IMR-90 (cell line): ENCODE measurements at regions not wholly inside any gene's neighbourhood (a gene's known extent, or its start where the extent isn't known, plus 50 kb on each side); places are given as distances from the start of the nearest gene placed in this dataset.

ENCODE experiments used
- ATAC-seq: fragments of 200-7000 bp; cut with Tn5 transposase; 2 replicates; pipeline ENCODE4 v1.9.1; 2020; ENCODE audit warnings: low read depth, mild to moderate bottlenecking, moderate library complexity
- BruUV-seq: library from RNA; stranded (reverse); fragments of 400-500 nt; replicated peaks from 2 replicates; lab custom pipeline; 2021; lab: Mats Ljungman, UMichigan
- CTCF ChIA-PET: fragments of 300-600 bp; formaldehyde crosslinking; extraction: SDS; loops from one replicate; lab custom pipeline; 2021; ENCODE audit warnings: antibody characterized with exemption; lab: Yijun Ruan, JAX
- POLR2A ChIA-PET: fragments of 300-600 bp; sonication (Branson Sonifier 250); formaldehyde crosslinking; loops from one replicate; lab custom pipeline; 2022; ENCODE audit warnings: antibody characterized with exemption; ENCODE audit not compliant: unreplicated experiment; lab: Charles Lee
- DNase-seq: peaks from one replicate; pipeline ENCODE4 v3.0.0; 2013
- H2AFZ ChIP-seq: replicated peaks from 2 replicates; pipeline ENCODE3; 2013; ENCODE audit warnings: low read length, mild to moderate bottlenecking; ENCODE audit not compliant: poor library complexity
- H2AK5ac ChIP-seq: 2 replicates; pipeline ENCODE4 v1.6.1; 2013; ENCODE audit warnings: low read depth, low read length, inconsistent platforms
- H2AK9ac ChIP-seq: replicated peaks from 2 replicates; pipeline ENCODE3; 2013; ENCODE audit warnings: mild to moderate bottlenecking, low read depth, low read length, moderate library complexity; ENCODE audit not compliant: poor library complexity
- H2BK120ac ChIP-seq: 2 replicates; pipeline ENCODE4 v1.6.1; 2013; ENCODE audit warnings: low read depth, low read length, inconsistent platforms
- H2BK15ac ChIP-seq: 3 replicates; pipeline ENCODE4 v1.6.1; 2013; ENCODE audit warnings: low read depth, low read length, inconsistent platforms
- H2BK20ac ChIP-seq: 2 replicates; pipeline ENCODE4 v1.6.1; 2013; ENCODE audit warnings: low read depth, mild to moderate bottlenecking, inconsistent platforms, low read length, moderate library complexity
- H2BK5ac ChIP-seq: 2 replicates; pipeline ENCODE4 v1.6.1; 2013; ENCODE audit warnings: mild to moderate bottlenecking, low read depth, low read length, inconsistent platforms; ENCODE audit not compliant: poor library complexity, severe bottlenecking
- H3K14ac ChIP-seq: replicated peaks from 2 replicates; pipeline ENCODE4 v1.6.1; 2013; ENCODE audit warnings: low read depth, low read length, inconsistent platforms
- H3K18ac ChIP-seq: 2 replicates; pipeline ENCODE4 v1.6.1; 2013; ENCODE audit warnings: low read depth, low read length, control low read depth
- H3K23ac ChIP-seq: 2 replicates; pipeline ENCODE4 v1.6.1; 2013; ENCODE audit warnings: low read depth, low read length, inconsistent platforms
- H3K27ac ChIP-seq: 2 replicates; pipeline ENCODE4 v1.5.1; 2013; ENCODE audit warnings: mild to moderate bottlenecking, control low read depth, low read length; ENCODE audit not compliant: insufficient read depth
- H3K27me3 ChIP-seq: 2 replicates; pipeline ENCODE4 v1.6.1; 2013; ENCODE audit warnings: low read length; ENCODE audit not compliant: control insufficient read depth, insufficient read depth
- H3K36me3 ChIP-seq: 2 replicates; pipeline ENCODE4 v1.6.1; 2013; ENCODE audit warnings: low read length, mixed read lengths; ENCODE audit not compliant: control insufficient read depth, insufficient read depth
- H3K4ac ChIP-seq: 2 replicates; pipeline ENCODE4 v1.6.1; 2013; ENCODE audit warnings: low read depth, low read length, inconsistent platforms
- H3K4me1 ChIP-seq: 2 replicates; pipeline ENCODE4 v1.6.1; 2013; ENCODE audit warnings: low read length, mixed read lengths; ENCODE audit not compliant: control insufficient read depth, insufficient read depth
- H3K4me2 ChIP-seq: 2 replicates; pipeline ENCODE4 v1.6.1; 2013; ENCODE audit warnings: low read depth, mild to moderate bottlenecking, control low read depth, low read length, moderate library complexity
- H3K4me3 ChIP-seq: 2 replicates; pipeline ENCODE4 v1.5.1; 2013; ENCODE audit warnings: low read depth, mild to moderate bottlenecking, control low read depth, low read length, moderate library complexity; ENCODE audit not compliant: insufficient read depth
- H3K56ac ChIP-seq: 2 replicates; pipeline ENCODE4 v1.6.1; 2013; ENCODE audit warnings: low read length, inconsistent platforms; ENCODE audit not compliant: insufficient read depth; ENCODE audit errors: extremely low read depth
- H3K79me1 ChIP-seq, 2 experiments: 2 replicates each; pipeline ENCODE4 v1.6.1; 2013; ENCODE audit warnings: low read length in 2 of 2, inconsistent platforms in 1 of 2, low read depth in 1 of 2
- H3K9ac ChIP-seq: 2 replicates; pipeline ENCODE4 v1.6.1; 2013; ENCODE audit warnings: low read depth, low read length, control low read depth
- H3K9me1 ChIP-seq: 2 replicates; pipeline ENCODE4 v1.6.1; 2013; ENCODE audit warnings: low read length, inconsistent platforms; ENCODE audit not compliant: insufficient read depth
- H3K9me3 ChIP-seq: 2 replicates; pipeline ENCODE4 v1.6.1; 2013; ENCODE audit warnings: low read length; ENCODE audit not compliant: control insufficient read depth, insufficient read depth
- H4K20me1 ChIP-seq: 2 replicates; pipeline ENCODE4 v1.6.1; 2013; ENCODE audit warnings: low read length, inconsistent platforms; ENCODE audit not compliant: insufficient read depth
- H4K5ac ChIP-seq: 2 replicates; pipeline ENCODE4 v1.6.1; 2013; ENCODE audit warnings: mild to moderate bottlenecking, low read depth, low read length, control low read depth
- H4K8ac ChIP-seq, 2 experiments: 2 replicates each; pipeline ENCODE4 v1.6.1; 2013; ENCODE audit warnings: low read depth in 2 of 2, low read length in 2 of 2, control low read depth in 1 of 2, inconsistent platforms in 1 of 2
- H4K91ac ChIP-seq: 2 replicates; pipeline ENCODE4 v1.6.1; 2013; ENCODE audit warnings: low read depth, low read length, inconsistent platforms; ENCODE audit not compliant: insufficient read depth
- FOS ChIP-seq: fragments of 150-350 bp; IDR thresholded peaks from 2 replicates; pipeline ENCODE4 v1.6.1; 2016; ENCODE audit warnings: low read depth, low read length
- POLR2A ChIP-seq: IDR thresholded peaks from 2 replicates; pipeline ENCODE4 v1.6.1; 2012; ENCODE audit warnings: mild to moderate bottlenecking, low read depth, low read length
- RFX5 ChIP-seq: IDR thresholded peaks from 2 replicates; pipeline ENCODE4 v1.8.0; 2012; ENCODE audit warnings: low read depth, mild to moderate bottlenecking, low read length, moderate library complexity
- SMC3 ChIP-seq: fragments of 150-350 bp; IDR thresholded peaks from 2 replicates; pipeline ENCODE4 v1.6.1; 2016; ENCODE audit warnings: low read depth, mild to moderate bottlenecking, antibody characterized with exemption, low read length, moderate library complexity
- WGBS, 2 experiments: methylation state at CpG; one replicate each; pipeline versions ENCODE4 v1.1.5 to v1.1.7; 2013; ENCODE audit warnings: missing lambda C conversion rate in 2 of 2; ENCODE audit not compliant: insufficient read length in 1 of 2; ENCODE audit errors: extremely low coverage in 2 of 2; 5-methylcytosine and 5-hydroxymethylcytosine counted together
- dilution Hi-C: fragments of 300-500 bp; cut with HindIII; formaldehyde crosslinking; loops from one replicate; pipeline ENCODE4 v1.14.3; 2018; ENCODE audit warnings: low sequenced_read_pairs; ENCODE audit not compliant: unreplicated experiment
- in situ Hi-C: fragments of 300-500 bp; cut with MboI; formaldehyde crosslinking; loops from 3 replicates; pipeline ENCODE4 v1.14.3; 2019; ENCODE audit warnings: low sequenced_read_pairs, inconsistent platforms, mixed read lengths
- intact Hi-C: fragments of 100-400 bp; cut with micrococcal nuclease; formaldehyde crosslinking; loops from 2 replicates; pipeline ENCODE4 v1.10.0; 2022

GRCh38 chr6:85917522-85917921 lies 274.8 kb upstream of the SYNCRIP start:
- ChIA-PET POLR2A (no interaction called here), CTCF (no interaction called here)
- Histone ChIP-seq H4K8ac (no peak overlapping the region), H2AK9ac (no peak overlapping the region), H3K27me3 (no peaks in the 10 kb centered on the region), H3K79me1 (no peaks in the 10 kb centered on the region), H3K14ac (no peak overlapping the region), H3K4me2 (no peak overlapping the region), H2BK120ac (no peak overlapping the region), H3K4me3 (no peak overlapping the region), H3K23ac (no peak overlapping the region), H2BK5ac (no peak overlapping the region), H4K20me1 (no peaks in the 10 kb centered on the region), H2BK15ac (no peak overlapping the region), H3K9me1 (no peaks in the 10 kb centered on the region), H3K4me1 (no peaks in the 10 kb centered on the region), H2BK20ac (no peak overlapping the region), H3K18ac (no peak overlapping the region), H3K27ac (no peak overlapping the region), H3K9me3 (no peaks in the 10 kb centered on the region), H3K4ac (no peak overlapping the region), H2AK5ac (no peak overlapping the region), H4K91ac (no peak overlapping the region), H3K56ac (no peak overlapping the region), H3K9ac (no peak overlapping the region), H4K5ac (no peak overlapping the region), H3K36me3 (no peaks in the 10 kb centered on the region), H2AFZ (no peak overlapping the region)
- TF ChIP-seq SMC3 (no peak), RFX5 (no peak), FOS (no peak), POLR2A (no peak)
- dilution Hi-C loops (no loop called here), in situ Hi-C loops (no loop called here), intact Hi-C loops (no loop called here)
- ATAC-seq: no peak
- no peak for DNase-seq
- WGBS, 2 experiments: no CpG with 5 or more reads among the region's 1 CpG
- no TSS peak for BruUV-seq
